Glomerular visceral epithelial cell (primary cell): ENCODE measurements at regions not wholly inside any gene's neighbourhood (a gene's known extent, or its start where the extent isn't known, plus 50 kb on each side); places are given as distances from the start of the nearest gene placed in this dataset.
"Not testable (repeated sequence)": the region's sequence is repeated elsewhere in the genome, so short reads cannot be mapped to it uniquely, and the experiment has no call there.

Experiments
- DNase-seq: peaks from one replicate; pipeline ENCODE4 v3.0.0-alpha.2; 2016; ENCODE audit errors: extremely low spot score

- DNase-seq = peak; percentile 35
These were observed 65.6 kb upstream of the CLEC6A start for GRCh38 chr12:8390001-8390777.

GRCh38 chr12:8396225-8397071 lies 59.3 kb upstream of the CLEC6A start:
- peak; percentile 56 for DNase-seq

- not testable (repeated sequence) for DNase-seq
These were observed 58.4 kb upstream of the CLEC6A start for GRCh38 chr12:8397378-8397777.

DNA sequence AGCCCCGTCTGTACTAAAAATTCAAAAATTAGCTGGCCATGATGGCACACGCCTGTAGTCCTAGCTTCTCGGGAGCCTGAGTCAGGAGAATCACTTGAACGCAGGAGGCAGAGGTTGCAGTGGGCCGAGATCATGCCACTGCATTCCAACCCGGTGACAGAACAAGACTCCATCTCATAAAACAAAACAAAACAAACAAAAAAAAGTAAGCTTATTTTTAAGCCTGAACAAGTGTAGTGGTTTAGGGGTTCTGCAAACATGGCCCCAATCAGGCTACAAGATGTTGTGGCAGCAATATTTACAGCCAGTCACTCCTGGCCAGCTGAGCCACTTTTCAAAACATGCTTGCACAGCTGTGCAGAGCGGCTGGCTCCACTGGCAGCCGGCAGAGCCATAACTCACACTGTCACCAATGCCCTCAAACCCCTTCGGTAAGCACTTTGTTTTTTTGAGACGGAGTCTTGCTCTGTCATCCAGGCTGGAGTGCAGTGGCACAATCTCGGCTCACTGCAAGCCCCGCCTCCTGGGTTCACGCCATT lies 56.2 kb upstream of the CLEC6A start:
- not testable (repeated sequence) for DNase-seq

DNA sequence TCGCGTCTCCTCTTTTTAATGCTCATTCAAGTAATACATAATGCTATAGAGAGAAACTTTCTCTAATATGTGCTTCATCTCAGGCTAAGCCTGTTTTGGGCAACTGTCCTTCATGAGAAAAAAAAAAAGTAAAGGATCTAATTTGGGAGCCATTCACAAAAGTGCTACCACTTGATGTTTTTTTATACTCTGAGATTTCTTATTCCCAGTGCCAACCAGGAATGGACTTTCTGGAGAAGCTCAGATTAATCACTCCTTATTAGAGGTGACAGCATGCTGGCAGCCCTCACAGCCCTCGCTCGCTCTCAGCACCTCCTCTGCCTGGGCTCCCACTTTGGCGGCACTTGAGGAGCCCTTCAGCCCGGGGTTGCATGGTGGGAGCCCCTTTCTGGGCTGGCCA lies 51.9 kb upstream of the CLEC6A start:
- not testable (repeated sequence) for DNase-seq

- not testable (repeated sequence) for DNase-seq
These were observed 51.4 kb upstream of the CLEC6A start for GRCh38 chr12:8404341-8404740.
